Medulla oblongata (tissue), 1 donor: ENCODE measurements at regions not wholly inside any gene's neighbourhood (a gene's known extent, or its start where the extent isn't known, plus 50 kb on each side); places are given as distances from the start of the nearest gene placed in this dataset.

Experiments
- DNase-seq: peaks from one replicate; pipeline ENCODE4 v3.0.0-alpha.2; 2015; ENCODE audit errors: extremely low spot score

DNA sequence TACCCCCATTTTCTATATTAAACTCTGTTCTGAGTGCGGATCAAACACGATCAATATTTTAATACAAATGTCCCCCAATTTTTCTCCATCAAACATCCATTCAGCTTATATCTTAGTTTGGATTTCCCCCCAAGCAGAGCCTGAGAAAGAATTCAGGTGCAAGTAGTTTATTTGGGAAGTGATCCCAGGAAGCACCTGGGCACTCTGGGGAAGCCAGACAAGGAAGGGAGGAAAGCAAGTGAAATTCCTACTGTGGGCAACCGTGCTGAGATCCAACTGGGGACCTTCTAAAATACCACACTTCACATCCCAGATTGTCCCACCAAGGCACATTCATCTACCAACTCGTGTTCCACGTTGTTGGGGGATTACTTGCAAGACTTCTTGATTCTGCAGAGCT lies 323.4 kb upstream of the NBEA start:
- DNase-seq: no peak

- DNase-seq: no peak
Observed at GRCh38 chr13:34619326-34619725, 322.7 kb upstream of the NBEA start.

DNA sequence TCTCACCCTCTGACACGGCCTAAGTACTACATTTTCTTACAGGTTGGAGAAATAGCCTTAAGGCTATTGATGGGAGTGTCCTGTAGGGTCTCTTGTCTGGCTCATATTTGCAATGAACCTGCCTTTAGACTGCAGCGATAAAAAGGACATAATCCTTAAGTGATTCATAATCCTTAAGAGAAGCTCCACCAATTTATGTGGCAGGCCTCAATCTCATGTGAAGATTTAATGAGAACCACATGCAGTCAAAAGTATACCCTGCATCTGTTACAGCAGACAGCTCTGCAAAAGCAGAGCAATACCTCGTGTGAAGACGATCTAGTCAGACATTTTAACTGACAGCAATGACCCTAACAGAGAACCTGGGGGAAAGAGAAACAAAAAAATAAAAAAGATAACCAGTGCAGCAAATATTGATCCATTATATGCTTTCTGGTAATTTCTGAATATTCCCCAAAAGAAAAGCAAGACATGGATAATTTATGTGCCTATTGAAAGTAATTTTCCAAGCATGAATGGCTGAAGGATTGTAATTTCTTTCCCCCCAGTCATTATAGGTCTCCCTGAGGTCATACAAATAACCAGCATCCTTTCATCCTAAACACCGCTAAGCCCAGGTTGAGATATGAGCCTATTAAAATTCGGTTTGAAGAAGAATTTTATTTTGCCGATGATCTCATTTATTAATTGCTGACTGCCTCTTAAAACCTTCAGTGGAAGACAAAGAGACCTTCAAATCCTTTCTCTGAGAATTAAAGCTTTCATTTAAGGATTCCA lies 321.8 kb upstream of the NBEA start:
- DNase-seq: no peak

DNA sequence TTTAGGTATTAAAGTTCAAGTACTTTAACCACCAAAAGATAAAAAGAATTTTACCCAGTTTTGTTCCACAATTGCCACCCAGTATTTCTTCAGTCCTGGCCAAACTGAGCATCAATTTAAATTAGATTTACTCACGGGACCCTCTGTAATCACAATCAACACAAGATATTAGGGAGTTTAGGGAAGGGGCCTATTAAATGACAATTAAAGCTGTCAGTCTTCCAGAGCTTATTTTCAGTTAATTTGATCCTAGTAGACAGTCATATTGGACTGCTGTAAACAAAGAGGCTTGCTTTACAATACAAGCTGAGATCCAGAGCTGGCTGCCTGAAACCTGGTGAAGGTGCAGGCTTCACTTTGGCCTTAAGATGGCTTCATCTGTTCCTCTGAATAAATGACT lies 321.2 kb upstream of the NBEA start:
- no peak for DNase-seq

- DNase-seq: no peak
Observed at GRCh38 chr13:34623331-34623730, 318.7 kb upstream of the NBEA start.

DNA sequence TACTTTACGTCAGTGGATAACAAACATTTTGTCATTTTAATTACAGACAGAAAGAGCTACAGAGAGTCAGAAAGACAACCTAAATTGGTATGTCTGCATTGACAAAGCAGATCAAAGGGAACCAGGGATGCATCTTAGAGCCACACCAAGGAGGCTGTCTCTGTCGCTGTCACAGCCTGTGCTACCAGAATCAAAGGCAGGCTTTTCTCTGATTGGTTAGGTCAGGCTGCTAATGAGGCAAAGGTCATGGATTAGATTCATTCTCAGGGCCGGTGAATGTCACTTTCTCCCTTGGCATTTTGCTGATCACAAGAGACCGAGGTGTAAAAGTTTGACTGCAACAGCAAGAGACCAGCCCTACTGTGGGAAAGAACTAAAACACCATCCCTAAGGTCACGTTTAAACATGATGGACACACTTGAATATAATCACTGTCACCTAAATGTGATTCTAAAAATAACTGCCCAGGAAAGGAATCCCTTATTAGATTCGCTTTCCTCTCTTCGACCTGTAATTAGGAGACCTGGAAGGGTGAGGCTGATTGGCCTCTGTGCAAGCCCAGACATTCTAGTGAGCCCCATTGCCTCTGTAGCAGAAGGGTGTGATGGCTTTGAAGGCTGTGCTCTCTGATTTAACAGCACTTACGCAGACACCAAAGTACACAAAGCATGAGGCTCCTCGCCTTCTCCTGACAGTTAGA lies 314.4 kb upstream of the NBEA start:
- no peak for DNase-seq

- DNase-seq: no peak
Observed at GRCh38 chr13:34628209-34628682, 313.8 kb upstream of the NBEA start.

GRCh38 chr13:34634448-34634847 lies 307.6 kb upstream of the NBEA start:
- DNase-seq: no peak

- no peak for DNase-seq
Observed at GRCh38 chr13:34637138-34637537, 304.9 kb upstream of the NBEA start.

DNA sequence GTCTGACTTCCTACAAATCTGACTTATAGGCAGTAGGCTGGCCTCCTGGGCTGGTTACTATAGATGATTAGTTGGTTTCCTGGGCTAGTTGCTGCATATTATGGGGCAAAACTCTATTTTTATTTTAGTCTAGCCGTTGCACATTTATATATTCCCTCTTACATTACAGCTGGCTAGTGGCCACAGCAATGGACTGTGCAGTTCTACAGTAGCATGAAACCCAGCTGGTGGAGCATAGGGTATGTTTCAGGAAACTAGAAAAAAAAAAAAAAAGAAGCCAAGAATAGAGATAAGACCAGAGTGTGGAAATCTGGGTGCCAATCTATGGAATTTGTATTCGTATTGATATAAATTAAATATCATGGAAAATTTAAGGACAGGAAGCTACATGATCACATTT lies 304.4 kb upstream of the NBEA start:
- DNase-seq: no peak

- no peak for DNase-seq
Observed at GRCh38 chr13:34638897-34639296, 303.2 kb upstream of the NBEA start.

DNA sequence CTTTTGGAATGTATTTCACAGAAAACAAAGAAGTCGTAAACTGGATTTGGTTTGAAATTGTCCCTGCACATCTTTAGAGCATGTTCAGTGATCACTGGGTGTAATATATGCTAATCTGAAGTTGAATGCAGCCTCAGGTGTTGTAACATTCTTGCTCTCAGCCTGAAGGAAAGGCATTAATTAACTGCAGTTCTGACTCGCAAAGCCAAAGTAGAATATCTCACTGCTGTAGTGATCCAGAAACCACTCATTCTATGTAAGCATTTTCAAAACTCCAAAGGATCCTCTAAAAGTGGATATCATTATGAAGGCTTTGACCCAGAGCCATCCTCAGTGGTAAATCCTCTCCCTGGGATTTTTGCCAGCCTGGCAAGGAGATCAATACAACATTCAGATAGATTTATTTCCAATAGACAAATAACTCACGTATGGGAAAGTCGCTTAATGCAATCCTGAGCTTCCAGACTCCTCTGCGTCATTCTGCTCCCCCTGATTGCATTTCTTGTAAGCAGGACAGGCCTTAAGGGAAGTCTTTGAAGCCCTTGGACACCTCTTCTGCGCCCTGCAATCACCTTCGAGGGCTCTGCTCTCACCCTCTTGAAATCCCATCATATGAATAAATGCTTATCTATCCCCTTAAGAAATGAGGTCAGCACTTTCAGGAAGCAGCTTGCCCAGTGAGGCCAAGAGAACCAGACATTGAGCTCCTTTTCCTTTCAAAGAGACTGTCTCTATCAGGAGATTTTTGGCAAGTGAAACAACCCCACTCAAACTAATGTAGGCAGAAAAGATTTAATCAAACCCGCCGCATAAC lies 301.7 kb upstream of the NBEA start:
- DNase-seq: no peak

GRCh38 chr13:34640993-34641330 lies 301.1 kb upstream of the NBEA start:
- DNase-seq: no peak

GRCh38 chr13:34647379-34648150 lies 294.5 kb upstream of the NBEA start:
- no peak for DNase-seq

GRCh38 chr13:34654203-34654602 lies 287.9 kb upstream of the NBEA start:
- no peak for DNase-seq

DNA sequence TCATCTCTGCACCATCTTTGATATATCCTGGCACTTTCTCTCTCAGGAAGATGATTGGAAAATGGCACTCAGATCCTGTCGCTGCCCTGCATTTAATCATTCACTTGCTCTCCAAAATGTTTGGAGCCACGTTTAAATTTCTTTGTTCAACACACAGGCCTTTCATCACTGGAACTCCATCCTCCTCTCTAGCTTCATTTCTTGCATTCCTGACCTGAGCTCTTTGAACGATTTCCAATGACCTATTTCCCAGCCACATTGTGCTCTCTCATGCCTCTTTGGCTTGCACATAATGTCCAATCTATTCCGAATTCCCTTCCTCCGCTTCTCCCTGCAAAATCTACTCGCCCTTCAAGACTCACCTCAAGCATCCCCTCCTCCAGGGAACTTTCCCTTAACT lies 287.4 kb upstream of the NBEA start:
- peak; percentile 7 for DNase-seq

- no peak for DNase-seq
Observed at GRCh38 chr13:34655554-34655953, 286.5 kb upstream of the NBEA start.

- DNase-seq: no peak
Observed at GRCh38 chr13:34657716-34658115, 284.4 kb upstream of the NBEA start.

- no peak for DNase-seq
Observed at GRCh38 chr13:34667286-34668218, 274.5 kb upstream of the NBEA start.

- DNase-seq: peak; percentile 85
Observed at GRCh38 chr13:34671137-34671536, 270.9 kb upstream of the NBEA start.

GRCh38 chr13:34672631-34673030 lies 269.4 kb upstream of the NBEA start:
- DNase-seq: no peak
